Mesenchymal stem cell (in vitro differentiated cells and primary cell): ENCODE measurements at regions not wholly inside any gene's neighbourhood (a gene's known extent, or its start where the extent isn't known, plus 50 kb on each side); places are given as distances from the start of the nearest gene placed in this dataset.

Experiments used
- DNase-seq: peaks from one replicate; pipeline ENCODE4 v3.0.0-alpha.2; 2013
- H2AFZ ChIP-seq: one replicate; pipeline ENCODE4 v1.6.1; 2013; ENCODE audit warnings: low read depth, mild to moderate bottlenecking, control low read depth, inconsistent platforms, low read length, moderate library complexity
- H2AK5ac ChIP-seq: 2 replicates; pipeline ENCODE4 v1.6.1; 2013; ENCODE audit warnings: low read length, moderate library complexity, mild to moderate bottlenecking, inconsistent platforms; ENCODE audit not compliant: severe bottlenecking
- H2BK120ac ChIP-seq: one replicate; pipeline ENCODE4 v1.6.1; 2013; ENCODE audit warnings: low read depth, mild to moderate bottlenecking, inconsistent platforms, low read length, moderate library complexity
- H2BK12ac ChIP-seq, 2 experiments: one replicate each; pipeline ENCODE4 v1.6.1; 2013; ENCODE audit warnings: inconsistent platforms in 2 of 2, low read length in 2 of 2, mild to moderate bottlenecking in 2 of 2, moderate library complexity in 2 of 2, control low read depth in 1 of 2
- H2BK15ac ChIP-seq: one replicate; pipeline ENCODE4 v1.6.1; 2013; ENCODE audit warnings: mild to moderate bottlenecking, low read depth, inconsistent platforms; ENCODE audit not compliant: poor library complexity, severe bottlenecking
- H2BK5ac ChIP-seq: 2 replicates; pipeline ENCODE4 v1.6.1; 2013; ENCODE audit warnings: low read depth, mild to moderate bottlenecking, low read length, control low read depth, inconsistent platforms; ENCODE audit not compliant: poor library complexity, severe bottlenecking
- H3K14ac ChIP-seq, 2 experiments: one replicate each; pipeline ENCODE4 v1.6.1; 2013; ENCODE audit warnings: inconsistent platforms in 2 of 2, low read length in 2 of 2, control low read depth in 1 of 2, mild to moderate bottlenecking in 1 of 2, moderate library complexity in 1 of 2
- H3K18ac ChIP-seq, 2 experiments: one replicate each; pipeline ENCODE4 v1.6.1; 2013; ENCODE audit warnings: inconsistent platforms in 2 of 2, low read length in 2 of 2, control low read depth in 1 of 2, low read depth in 1 of 2, mild to moderate bottlenecking in 1 of 2
- H3K23ac ChIP-seq, 2 experiments: one replicate each; pipeline ENCODE4 v1.6.1; 2013; ENCODE audit warnings: inconsistent platforms in 2 of 2, low read length in 2 of 2, mild to moderate bottlenecking in 2 of 2, moderate library complexity in 2 of 2, control low read depth in 1 of 2
- H3K27ac ChIP-seq: 2 replicates; pipeline ENCODE4 v1.5.1; 2013; ENCODE audit warnings: mild to moderate bottlenecking, moderate library complexity, low read length, control low read depth, inconsistent platforms; ENCODE audit not compliant: poor library complexity, severe bottlenecking
- H3K27me3 ChIP-seq, 2 experiments: 2 replicates each; pipeline versions ENCODE4 v1.6.1 to v1.7.0; 2013; ENCODE audit warnings: low read length in 2 of 2, mild to moderate bottlenecking in 2 of 2, moderate library complexity in 2 of 2, control low read depth in 1 of 2, inconsistent platforms in 1 of 2; ENCODE audit not compliant: control insufficient read depth in 1 of 2, insufficient read depth in 1 of 2
- H3K36me3 ChIP-seq, 2 experiments: 2 replicates each; pipeline versions ENCODE4 v1.6.1 to v1.7.0; 2013; ENCODE audit warnings: low read length in 2 of 2, control low read depth in 1 of 2, inconsistent platforms in 1 of 2, low read depth in 1 of 2, mild to moderate bottlenecking in 1 of 2; ENCODE audit not compliant: insufficient read depth in 2 of 2, control insufficient read depth in 1 of 2
- H3K4ac ChIP-seq, 2 experiments: one replicate each; pipeline ENCODE4 v1.6.1; 2013; ENCODE audit warnings: inconsistent platforms in 2 of 2, low read length in 2 of 2, mild to moderate bottlenecking in 2 of 2, moderate library complexity in 2 of 2, control low read depth in 1 of 2, low read depth in 1 of 2
- H3K4me1 ChIP-seq: 2 replicates; pipeline ENCODE4 v1.6.1; 2013; ENCODE audit warnings: low read depth, low read length, control low read depth; ENCODE audit not compliant: control insufficient read depth, insufficient read depth
- H3K4me2 ChIP-seq: 2 replicates; pipeline ENCODE4 v1.6.1; 2013; ENCODE audit warnings: low read length, mild to moderate bottlenecking, inconsistent platforms; ENCODE audit not compliant: poor library complexity, severe bottlenecking
- H3K4me3 ChIP-seq, 2 experiments: 2 replicates each; pipeline versions ENCODE4 v1.5.1 to v1.7.0; 2013; ENCODE audit warnings: low read length in 2 of 2, mild to moderate bottlenecking in 2 of 2, control low read depth in 1 of 2, low read depth in 1 of 2; ENCODE audit not compliant: insufficient read depth in 1 of 2
- H3K79me1 ChIP-seq: replicated peaks from 2 replicates; pipeline ENCODE4 v1.6.1; 2013; ENCODE audit warnings: mild to moderate bottlenecking, control low read depth, low read length, inconsistent platforms; ENCODE audit not compliant: poor library complexity, severe bottlenecking
- H3K9ac ChIP-seq: 2 replicates; pipeline ENCODE4 v1.7.0; 2013; ENCODE audit warnings: mild to moderate bottlenecking, low read length, moderate library complexity
- H3K9me3 ChIP-seq: 2 replicates; pipeline ENCODE4 v1.7.0; 2013; ENCODE audit warnings: mild to moderate bottlenecking, low read length; ENCODE audit not compliant: control insufficient read depth
- H4K8ac ChIP-seq: one replicate; pipeline ENCODE4 v1.6.1; 2013; ENCODE audit warnings: inconsistent platforms, mild to moderate bottlenecking, low read length, moderate library complexity
- H4K91ac ChIP-seq: one replicate; pipeline ENCODE4 v1.6.1; 2013; ENCODE audit warnings: mild to moderate bottlenecking, low read length, inconsistent platforms
- WGBS: methylation state at CpG from one replicate; pipeline ENCODE4 v1.1.7; 2013; ENCODE audit warnings: mixed read lengths; 5-methylcytosine and 5-hydroxymethylcytosine counted together

DNA sequence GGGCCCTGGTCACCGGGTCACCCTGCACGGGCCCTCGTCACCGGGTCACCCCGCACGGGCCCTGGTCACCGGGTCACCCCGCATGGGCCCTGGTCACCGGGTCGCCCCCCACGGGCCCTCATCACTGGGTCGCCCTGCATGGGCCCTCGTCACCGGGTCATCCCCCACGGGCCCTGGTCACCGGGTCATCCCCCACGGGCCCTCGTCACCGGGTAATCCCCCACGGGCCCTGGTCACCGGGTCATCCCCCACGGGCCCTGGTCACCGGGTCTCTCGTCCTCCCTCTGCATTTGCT is 77.6 kb downstream of the RIPK4 start:
- Histone ChIP-seq H2BK12ac (no peak overlapping the region), H2AK5ac (no peak overlapping the region), H3K4me2 (no peak overlapping the region), H3K27ac (no peak overlapping the region), H3K36me3 (no peaks in the 10 kb centered on the region), H4K8ac (no peak overlapping the region), H4K91ac (no peak overlapping the region), H3K9ac (no peak overlapping the region), H3K79me1 (no peaks in the 10 kb centered on the region), H3K18ac (no peak overlapping the region), H3K9me3 (peaks cover under 1% of the 10 kb centered on the region), H3K27me3 (peaks cover 19 to 53% of the 10 kb centered on the region in 2 experiments), H3K4ac (no peak overlapping the region), H2AFZ (no peak overlapping the region), H3K4me3 (no peak overlapping the region), H3K14ac (no peak overlapping the region), H2BK120ac (no peak overlapping the region), H3K23ac (no peak overlapping the region), H2BK5ac (no peak overlapping the region), H3K4me1 (peaks cover 4% of the 10 kb centered on the region), H2BK15ac (no peak overlapping the region)
- no peak for DNase-seq
- WGBS, result 94% methylated on average over 21 of the region's 24 CpGs

DNA sequence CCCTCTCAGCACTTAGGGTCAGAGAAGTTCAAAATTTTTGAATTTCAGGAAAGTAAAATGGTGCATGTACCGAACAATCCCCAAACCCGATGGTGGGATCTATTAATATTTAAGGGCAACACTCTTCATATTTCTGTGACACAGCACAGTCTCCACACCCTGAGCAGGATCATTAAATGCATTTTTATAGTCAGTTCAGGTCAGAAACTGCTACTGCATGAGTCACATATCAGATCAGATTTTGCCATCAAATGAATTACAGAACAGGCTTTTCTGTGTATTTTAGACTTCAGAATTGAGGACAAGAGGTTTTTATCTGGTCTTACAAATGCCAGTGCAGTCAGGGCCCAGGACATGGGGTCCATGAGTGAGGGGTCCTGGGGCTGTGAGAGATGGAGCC is 79.2 kb downstream of the RIPK4 start:
- H3K9ac ChIP-seq, result no peak overlapping the region
- no peak overlapping the region for H3K4me2 ChIP-seq
- no peaks in the 10 kb centered on the region for H3K36me3 ChIP-seq
- H2AK5ac ChIP-seq, result no peak overlapping the region
- H2BK12ac ChIP-seq, result no peak overlapping the region
- H3K18ac ChIP-seq, result no peak overlapping the region
- no peak overlapping the region for H4K91ac ChIP-seq
- H2BK15ac ChIP-seq, result no peak overlapping the region
- H4K8ac ChIP-seq, result no peak overlapping the region
- H3K4me1 ChIP-seq, result peaks cover 6% of the 10 kb centered on the region
- no peak overlapping the region for H2BK5ac ChIP-seq
- H3K9me3 ChIP-seq, result no peaks in the 10 kb centered on the region
- WGBS, result 92% methylated on average over 2 of the region's 2 CpGs
- H3K14ac ChIP-seq, result no peak overlapping the region
- H3K27ac ChIP-seq, result no peak overlapping the region
- H3K4ac ChIP-seq, result no peak overlapping the region
- no peaks in the 10 kb centered on the region for H3K79me1 ChIP-seq
- H2AFZ ChIP-seq, result no peak overlapping the region
- no peak overlapping the region for H2BK120ac ChIP-seq
- H3K23ac ChIP-seq, result no peak overlapping the region
- peaks cover 19 to 43% of the 10 kb centered on the region in 2 experiments for H3K27me3 ChIP-seq
- no peak for DNase-seq
- H3K4me3 ChIP-seq, result no peak overlapping the region

DNA sequence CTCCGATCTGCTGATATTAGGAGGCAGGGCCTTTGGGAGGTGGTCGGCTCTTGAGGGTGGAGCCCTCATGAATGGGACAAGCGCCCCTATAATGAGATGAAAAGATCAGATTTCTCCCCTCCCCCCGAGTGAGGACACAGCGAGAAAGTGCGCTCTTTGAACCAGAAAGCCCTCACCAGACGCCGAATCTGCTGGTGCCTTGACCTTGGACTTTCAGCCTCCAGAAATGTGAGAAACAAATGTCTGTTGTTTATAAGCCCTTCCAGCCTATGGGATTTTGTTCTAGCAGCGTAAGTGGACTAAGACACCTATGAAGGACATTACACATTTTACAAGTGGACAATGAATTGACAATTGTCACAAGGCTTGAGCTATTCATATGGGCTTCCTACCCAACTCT is 80.2 kb downstream of the RIPK4 start:
- H2AFZ ChIP-seq, result no peak overlapping the region
- H3K27me3 ChIP-seq, result peaks cover 9 to 33% of the 10 kb centered on the region in 2 experiments
- H3K4ac ChIP-seq, result no peak overlapping the region
- H3K79me1 ChIP-seq, result no peaks in the 10 kb centered on the region
- H3K4me2 ChIP-seq, result no peak overlapping the region
- H4K8ac ChIP-seq, result no peak overlapping the region
- no peaks in the 10 kb centered on the region for H3K36me3 ChIP-seq
- no peak overlapping the region for H2BK120ac ChIP-seq
- DNase-seq, result no peak
- WGBS, result 94% methylated on average over 9 of the region's 9 CpGs
- no peaks in the 10 kb centered on the region for H3K9me3 ChIP-seq
- no peak overlapping the region for H3K23ac ChIP-seq
- H3K4me3 ChIP-seq, result no peak overlapping the region
- H2BK12ac ChIP-seq, result no peak overlapping the region
- no peak overlapping the region for H3K9ac ChIP-seq
- no peak overlapping the region for H2BK15ac ChIP-seq
- H3K4me1 ChIP-seq, result peaks cover 9% of the 10 kb centered on the region
- no peak overlapping the region for H2AK5ac ChIP-seq
- no peak overlapping the region for H3K14ac ChIP-seq
- no peak overlapping the region for H4K91ac ChIP-seq
- no peak overlapping the region for H2BK5ac ChIP-seq
- H3K18ac ChIP-seq, result no peak overlapping the region
- H3K27ac ChIP-seq, result no peak overlapping the region

DNA sequence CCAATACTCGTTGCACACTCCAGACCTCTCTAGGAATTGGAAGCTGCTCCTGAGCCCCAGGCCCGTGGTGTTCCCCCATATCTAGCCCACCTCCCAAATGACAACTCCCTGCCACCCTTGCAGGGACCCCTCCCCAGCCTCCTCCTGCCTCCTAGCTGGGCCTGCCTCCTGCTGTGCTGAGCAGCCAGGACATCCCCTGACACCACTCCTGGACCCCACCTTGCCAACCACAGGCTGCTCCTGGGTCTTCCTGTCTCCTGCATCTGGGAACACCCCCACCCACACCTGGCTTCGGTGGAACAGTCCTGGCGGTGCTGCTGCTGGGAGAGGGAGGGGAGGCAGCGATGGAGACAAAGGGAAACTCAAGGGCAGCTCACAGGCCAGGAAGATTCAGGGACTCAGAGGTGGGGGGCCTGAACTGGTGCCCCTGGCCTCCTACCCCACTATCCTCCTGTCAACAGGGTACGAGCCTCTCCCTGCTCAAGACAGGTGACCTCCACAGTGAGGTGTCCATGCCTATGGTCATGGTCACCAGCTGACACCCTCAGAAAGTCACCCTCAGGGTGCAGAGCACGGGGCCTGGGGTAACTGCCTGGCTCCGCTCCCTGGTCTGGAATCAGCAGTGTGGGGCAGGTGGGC is 81.2 kb downstream of the RIPK4 start:
- H3K9ac ChIP-seq, result no peak overlapping the region
- H3K36me3 ChIP-seq, result no peaks in the 10 kb centered on the region
- H3K14ac ChIP-seq, result no peak overlapping the region
- no peak overlapping the region for H2AFZ ChIP-seq
- H2AK5ac ChIP-seq, result no peak overlapping the region
- 90% methylated on average over 7 of the region's 8 CpGs for WGBS
- H3K27ac ChIP-seq, result no peak overlapping the region
- no peak overlapping the region for H3K4ac ChIP-seq
- H3K23ac ChIP-seq, result no peak overlapping the region
- no peak overlapping the region for H4K91ac ChIP-seq
- no peak overlapping the region for H3K4me2 ChIP-seq
- H2BK12ac ChIP-seq, result no peak overlapping the region
- no peaks in the 10 kb centered on the region for H3K9me3 ChIP-seq
- no peak overlapping the region for H2BK120ac ChIP-seq
- no peak overlapping the region for H4K8ac ChIP-seq
- DNase-seq, result no peak
- H2BK5ac ChIP-seq, result no peak overlapping the region
- peaks cover 0 to 23% of the 10 kb centered on the region in 2 experiments for H3K27me3 ChIP-seq
- H2BK15ac ChIP-seq, result no peak overlapping the region
- no peaks in the 10 kb centered on the region for H3K79me1 ChIP-seq
- H3K4me3 ChIP-seq, result no peak overlapping the region
- no peak overlapping the region for H3K18ac ChIP-seq
- peaks cover 13% of the 10 kb centered on the region for H3K4me1 ChIP-seq
